Psoas muscle (tissue), 7 donors: ENCODE measurements at regions not wholly inside any gene's neighbourhood (a gene's known extent, or its start where the extent isn't known, plus 50 kb on each side); places are given as distances from the start of the nearest gene placed in this dataset.

Source experiments
- ATAC-seq, 4 donors: fragments of 200-7000 bp; cut with Tn5 transposase; one replicate each; pipeline ENCODE4 v1.9.1; 2020; ENCODE audit warnings: moderate library complexity in 3 of 4, mild to moderate bottlenecking in 2 of 4
- DNase-seq, 2 donors: peaks; one replicate each; pipeline ENCODE4 v3.0.0-alpha.2; 2020
- H3K27ac ChIP-seq: fragments of 200-600 bp; one replicate; pipeline ENCODE4 v1.8.0; 2022
- H3K27me3 ChIP-seq, 3 donors: fragments of 200-600 bp in 1 of 3; one replicate each; pipeline versions ENCODE4 v1.6.1 to v1.8.0; 2013 to 2022; ENCODE audit warnings: low read length in 2 of 3, mild to moderate bottlenecking in 2 of 3, moderate library complexity in 1 of 3; ENCODE audit not compliant: insufficient read depth in 3 of 3
- H3K36me3 ChIP-seq, 2 donors: fragments of 200-600 bp in 1 of 2; one replicate each; pipeline versions ENCODE4 v1.6.1 to v1.8.0; 2013 to 2022; ENCODE audit warnings: low read depth in 1 of 2, mild to moderate bottlenecking in 1 of 2, moderate library complexity in 1 of 2; ENCODE audit not compliant: insufficient read depth in 1 of 2
- H3K4me1 ChIP-seq: fragments of 200-600 bp; one replicate; pipeline ENCODE4 v1.8.0; 2022
- H3K4me3 ChIP-seq: fragments of 200-600 bp; one replicate; pipeline ENCODE4 v1.8.0; 2022; ENCODE audit warnings: mild to moderate bottlenecking
- H3K9me3 ChIP-seq: fragments of 200-600 bp; one replicate; pipeline ENCODE4 v1.8.0; 2022
- WGBS, 3 donors: extraction: QIAGEN DNeasy Blood & Tissue Kit; methylation state at CpG; one replicate each; pipeline versions ENCODE4 v1.1.6 to v1.1.7; 2013; 5-methylcytosine and 5-hydroxymethylcytosine counted together
- intact Hi-C, 2 donors: fragments of 100-400 bp; cut with DNase I; formaldehyde crosslinking; loops; one replicate each; pipeline versions ENCODE4 v1.11.0 to v1.14.2; 2022
- TF ChIP-seq, protein P1 (sequence below): fragments of 200-600 bp; IDR thresholded peaks from one replicate; pipeline ENCODE4 v1.8.0; 2022; ENCODE audit warnings: antibody characterized with exemption
- donor health status: healthy with polysubstance abuse.
- donor health status: DM: no; HTN: no; CAD: no; lungs with moderate emphysema.
- donor health status: Bipolar disorder and iron deficiency.
- donor health status: healthy.
- donor health status: DM: yes; HTN: yes; CAD: no.
- donor health status: DM: no; HTN: no; CAD: no.
- donor health status: DM: yes; HTN: yes; CAD: no.

DNA sequence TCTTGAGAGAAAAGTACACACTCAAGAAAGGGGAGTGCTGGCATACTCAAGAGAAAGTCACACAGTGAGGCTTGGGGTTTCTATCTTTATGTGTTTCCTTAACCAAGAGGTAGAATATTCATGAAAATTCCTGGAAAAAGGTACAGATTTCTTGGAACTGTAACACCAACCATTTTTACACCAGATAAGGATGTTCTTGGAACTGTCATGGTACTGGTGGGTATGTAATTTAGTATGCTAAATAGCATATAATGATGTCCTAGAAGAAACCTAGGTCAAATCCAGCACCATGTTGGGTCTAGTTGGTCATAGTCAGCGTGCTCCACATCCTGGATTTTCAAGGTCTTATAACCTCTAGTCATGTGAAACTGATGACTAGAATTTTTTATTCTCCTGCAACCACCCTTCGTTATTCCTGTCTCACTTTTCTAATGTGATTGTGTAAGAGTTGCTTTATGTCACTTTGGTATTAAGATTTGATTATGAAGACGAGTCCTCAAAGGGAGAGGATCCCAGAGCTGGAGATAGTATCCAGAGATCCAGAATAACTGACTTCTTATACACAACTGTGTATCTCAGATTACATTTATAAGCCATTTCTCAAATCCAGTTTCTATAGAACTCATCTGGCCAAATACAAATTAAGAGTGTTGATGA, 510.1 kb downstream of the TMTC2 start:
- Histone ChIP-seq H3K27me3 (no peaks in the 10 kb centered on the region), H3K4me1 (no peaks in the 10 kb centered on the region), H3K4me3 (no peak overlapping the region), H3K9me3 (no peaks in the 10 kb centered on the region), H3K27ac (no peak overlapping the region), H3K36me3 (no peaks in the 10 kb centered on the region)
- ATAC-seq (no peak), DNase-seq (no peak)
- intact Hi-C loops: no loop called here
- WGBS, 3 donors: 87 to 93% (median 91%) methylated on average over 3 of the region's 3 CpGs
- TF ChIP-seq, protein P1, sequence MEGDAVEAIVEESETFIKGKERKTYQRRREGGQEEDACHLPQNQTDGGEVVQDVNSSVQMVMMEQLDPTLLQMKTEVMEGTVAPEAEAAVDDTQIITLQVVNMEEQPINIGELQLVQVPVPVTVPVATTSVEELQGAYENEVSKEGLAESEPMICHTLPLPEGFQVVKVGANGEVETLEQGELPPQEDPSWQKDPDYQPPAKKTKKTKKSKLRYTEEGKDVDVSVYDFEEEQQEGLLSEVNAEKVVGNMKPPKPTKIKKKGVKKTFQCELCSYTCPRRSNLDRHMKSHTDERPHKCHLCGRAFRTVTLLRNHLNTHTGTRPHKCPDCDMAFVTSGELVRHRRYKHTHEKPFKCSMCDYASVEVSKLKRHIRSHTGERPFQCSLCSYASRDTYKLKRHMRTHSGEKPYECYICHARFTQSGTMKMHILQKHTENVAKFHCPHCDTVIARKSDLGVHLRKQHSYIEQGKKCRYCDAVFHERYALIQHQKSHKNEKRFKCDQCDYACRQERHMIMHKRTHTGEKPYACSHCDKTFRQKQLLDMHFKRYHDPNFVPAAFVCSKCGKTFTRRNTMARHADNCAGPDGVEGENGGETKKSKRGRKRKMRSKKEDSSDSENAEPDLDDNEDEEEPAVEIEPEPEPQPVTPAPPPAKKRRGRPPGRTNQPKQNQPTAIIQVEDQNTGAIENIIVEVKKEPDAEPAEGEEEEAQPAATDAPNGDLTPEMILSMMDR: no peak

DNA sequence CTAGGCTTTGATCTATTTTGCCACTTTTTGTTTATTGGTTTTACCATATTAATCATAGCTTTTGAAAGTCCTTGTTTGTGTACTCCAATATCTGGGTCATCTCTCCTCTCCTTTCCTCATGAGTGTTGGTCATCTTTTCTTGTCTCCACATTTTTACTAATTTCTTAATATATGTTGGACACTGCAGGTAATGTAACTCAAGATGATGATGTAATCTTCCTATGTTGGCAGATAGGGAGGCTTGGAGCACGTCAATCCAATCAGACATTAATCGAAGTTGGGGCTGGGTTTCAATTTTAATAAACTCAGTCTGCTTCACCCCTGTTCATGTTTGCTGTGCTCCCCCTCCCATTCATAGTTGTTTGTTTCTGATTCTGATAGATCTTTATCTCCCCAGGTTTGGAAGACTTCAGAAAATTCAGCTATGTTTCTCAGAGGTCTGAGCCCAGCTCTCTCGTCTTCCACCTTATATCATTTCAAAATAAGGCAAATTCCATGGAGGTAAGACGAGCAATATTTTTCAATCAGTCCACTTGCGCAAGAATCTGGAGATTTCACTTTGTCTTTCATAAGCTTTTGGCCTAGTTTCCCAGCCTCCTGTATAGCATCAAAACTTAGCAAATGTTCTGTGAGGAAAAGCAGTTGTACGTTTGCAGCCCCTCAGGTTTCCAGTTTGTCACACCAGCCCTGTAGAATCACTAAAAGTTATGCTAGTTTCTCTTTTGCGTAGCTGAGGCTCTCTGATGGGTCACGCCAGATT, 504.1 kb downstream of the TMTC2 start:
- intact Hi-C loops: no loop called here
- no peaks in the 10 kb centered on the region for H3K9me3 ChIP-seq
- no peak overlapping the region for H3K27ac ChIP-seq
- no peaks in the 10 kb centered on the region for H3K4me1 ChIP-seq
- TF ChIP-seq, protein P1: no peak
- no peak overlapping the region for H3K4me3 ChIP-seq
- DNase-seq (no peak), ATAC-seq (no peak)
- no peaks in the 10 kb centered on the region for H3K36me3 ChIP-seq
- no peaks in the 10 kb centered on the region for H3K27me3 ChIP-seq
- WGBS, 3 donors: 78 to 88% (median 80%) methylated on average over 8 of the region's 8 CpGs

DNA sequence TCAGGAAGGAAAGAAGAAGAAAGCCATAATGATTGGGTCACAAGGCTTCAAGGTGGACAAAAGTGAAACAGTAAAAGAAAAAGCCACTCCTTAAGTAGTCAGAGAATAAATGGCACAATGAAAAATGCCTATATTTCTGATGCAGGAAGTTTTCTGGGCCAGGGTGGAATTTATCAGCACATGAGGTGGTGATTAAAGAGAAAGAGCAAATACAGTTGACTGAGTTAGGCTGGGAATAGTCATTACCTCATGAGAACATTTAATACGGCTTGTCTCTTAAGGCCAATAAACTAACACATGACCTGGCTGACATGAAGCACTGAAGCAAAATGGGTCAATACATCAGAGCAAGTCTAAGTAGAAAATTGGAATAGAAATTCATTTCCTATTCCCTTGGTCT, 499.7 kb downstream of the TMTC2 start:
- WGBS, 3 donors: 36 to 49% (median 44%) methylated on average over 1 of the region's 1 CpG
- TF ChIP-seq, protein P1: no peak
- H3K36me3 ChIP-seq: no peaks in the 10 kb centered on the region
- ATAC-seq: no peak
- intact Hi-C loops: no loop called here
- H3K9me3 ChIP-seq: no peaks in the 10 kb centered on the region
- H3K27me3 ChIP-seq: no peaks in the 10 kb centered on the region
- H3K4me3 ChIP-seq: no peak overlapping the region
- DNase-seq: no peak
- no peaks in the 10 kb centered on the region for H3K4me1 ChIP-seq
- H3K27ac ChIP-seq: no peak overlapping the region

DNA sequence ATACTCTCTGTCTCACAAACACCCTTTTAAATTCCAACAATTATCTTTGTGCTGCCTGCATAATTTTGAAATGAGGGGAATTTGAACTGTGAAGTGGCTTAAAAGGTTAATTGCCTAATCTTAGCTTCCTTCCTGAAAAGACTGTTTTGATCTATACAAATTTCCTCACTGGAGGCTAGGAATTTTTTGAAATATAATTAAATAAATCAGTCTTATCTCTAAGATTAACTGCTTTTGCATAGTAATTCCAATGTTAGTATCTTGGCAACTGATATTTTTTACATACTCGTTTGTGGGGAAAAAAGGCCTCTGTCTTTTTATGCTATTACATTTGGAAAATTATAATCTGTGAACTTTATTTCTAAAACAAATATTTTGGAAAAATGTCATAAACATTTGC, 498.5 kb downstream of the TMTC2 start:
- Histone ChIP-seq H3K4me3 (no peak overlapping the region), H3K27ac (no peak overlapping the region), H3K27me3 (no peaks in the 10 kb centered on the region), H3K36me3 (no peaks in the 10 kb centered on the region), H3K9me3 (no peaks in the 10 kb centered on the region), H3K4me1 (no peaks in the 10 kb centered on the region)
- ATAC-seq: no peak
- intact Hi-C loops: no loop called here
- TF ChIP-seq, protein P1: no peak
- DNase-seq: no peak
- WGBS, 3 donors: 11 to 19% (median 11%) methylated on average over 1 of the region's 1 CpG
